GM12864 (cell line): ENCODE measurements at regions not wholly inside any gene's neighbourhood (a gene's known extent, or its start where the extent isn't known, plus 50 kb on each side); places are given as distances from the start of the nearest gene placed in this dataset.

Source experiments
- DNase-seq: peaks from one replicate; pipeline ENCODE4 v3.0.0-alpha.2; 2011; ENCODE audit warnings: low read depth
- H3K4me3 ChIP-seq: 2 replicates; pipeline ENCODE4 v1.5.1; 2011; ENCODE audit warnings: mild to moderate bottlenecking, low read depth, low read length, control low read depth
- CTCF ChIP-seq: IDR thresholded peaks from 2 replicates; pipeline ENCODE4 v1.5.1; 2011; ENCODE audit warnings: low read depth, mild to moderate bottlenecking, moderate library complexity, low read length, control low read depth, inconsistent platforms; ENCODE audit errors: missing control alignments

GRCh38 chr1:38446936-38447335 lies 400.3 kb upstream of the POU3F1 start:
- no peak overlapping the region for H3K4me3 ChIP-seq
- no peak for TF ChIP-seq CTCF
- no peak for DNase-seq

- TF ChIP-seq CTCF, result no peak
- H3K4me3 ChIP-seq, result no peak overlapping the region
- DNase-seq, result no peak
Observed at GRCh38 chr1:38444770-38445442, 398.3 kb upstream of the POU3F1 start.

GRCh38 chr1:38444311-38444710 lies 397.7 kb upstream of the POU3F1 start:
- TF ChIP-seq CTCF, result no peak
- DNase-seq, result no peak
- H3K4me3 ChIP-seq, result no peak overlapping the region

GRCh38 chr1:38440402-38440801 lies 393.8 kb upstream of the POU3F1 start:
- no peak for DNase-seq
- no peak for TF ChIP-seq CTCF
- no peak overlapping the region for H3K4me3 ChIP-seq

GRCh38 chr1:38436749-38437148 lies 390.2 kb upstream of the POU3F1 start:
- no peak for TF ChIP-seq CTCF
- DNase-seq, result no peak
- no peak overlapping the region for H3K4me3 ChIP-seq

GRCh38 chr1:38436006-38436405 lies 389.4 kb upstream of the POU3F1 start:
- no peak for TF ChIP-seq CTCF
- H3K4me3 ChIP-seq, result no peak overlapping the region
- no peak for DNase-seq

- no peak for TF ChIP-seq CTCF
- H3K4me3 ChIP-seq, result no peak overlapping the region
- no peak for DNase-seq
Observed at GRCh38 chr1:38433084-38433722, 386.6 kb upstream of the POU3F1 start.
